GM18909 (cell line): ENCODE measurements at regions not wholly inside any gene's neighbourhood (a gene's known extent, or its start where the extent isn't known, plus 50 kb on each side); places are given as distances from the start of the nearest gene placed in this dataset.

Experiments
- ATAC-seq: cut with Tn5 transposase; IDR thresholded peaks from one replicate; pipeline ENCODE4 v1.9.1; 2021; ENCODE audit warnings: mild to moderate bottlenecking; ENCODE audit not compliant: unreplicated experiment, poor library complexity

- ATAC-seq: no peak
Measured at GRCh38 chr2:21658269-21658668, 534.5 kb downstream of the TDRD15 start.

DNA sequence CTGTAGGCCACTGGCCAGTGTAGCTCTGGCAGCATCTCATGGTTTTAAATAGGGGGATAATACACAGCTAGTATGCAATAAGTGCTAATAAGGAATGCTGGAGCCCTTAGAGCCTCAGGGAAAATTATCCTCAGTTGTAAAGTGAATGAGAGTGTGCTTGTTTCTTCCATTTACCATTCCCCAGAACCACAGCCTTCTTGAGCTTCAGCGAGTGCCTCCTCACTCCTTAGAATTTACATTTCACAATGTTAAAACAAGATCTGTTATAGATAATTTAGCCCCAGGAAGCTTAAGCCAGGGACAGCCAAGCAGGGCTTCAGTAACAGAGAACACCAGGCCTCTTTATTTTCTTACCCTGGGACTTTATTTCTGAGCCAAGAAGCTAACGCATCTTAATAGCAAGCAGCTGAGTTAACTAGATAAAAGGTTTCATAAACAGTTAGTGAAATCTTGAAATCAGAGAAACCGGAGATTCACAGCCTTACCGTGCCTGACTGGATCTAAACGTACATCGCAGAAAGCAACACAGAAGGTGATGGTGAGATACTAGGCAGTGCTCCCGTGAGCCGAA lies 535.2 kb downstream of the TDRD15 start:
- no peak for ATAC-seq

DNA sequence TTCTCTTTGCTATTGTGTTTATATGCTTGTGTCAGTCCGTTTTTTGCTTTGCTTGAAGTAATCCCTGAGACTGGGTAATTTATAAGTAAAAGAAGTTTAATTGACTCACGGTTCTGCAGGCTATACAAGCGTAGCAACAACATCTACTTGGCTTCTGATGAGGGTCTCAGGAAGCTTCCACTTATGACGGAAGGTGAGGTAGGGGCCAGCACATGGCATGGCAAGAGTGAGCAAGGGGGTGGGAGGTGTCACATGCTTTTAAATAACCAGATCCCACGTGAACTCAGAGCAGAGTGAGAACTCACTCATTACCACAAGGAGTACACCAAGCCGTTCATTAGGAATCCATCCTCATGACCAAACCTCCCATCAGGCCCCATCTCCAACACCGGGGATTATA lies 540.3 kb downstream of the TDRD15 start:
- ATAC-seq: no peak

DNA sequence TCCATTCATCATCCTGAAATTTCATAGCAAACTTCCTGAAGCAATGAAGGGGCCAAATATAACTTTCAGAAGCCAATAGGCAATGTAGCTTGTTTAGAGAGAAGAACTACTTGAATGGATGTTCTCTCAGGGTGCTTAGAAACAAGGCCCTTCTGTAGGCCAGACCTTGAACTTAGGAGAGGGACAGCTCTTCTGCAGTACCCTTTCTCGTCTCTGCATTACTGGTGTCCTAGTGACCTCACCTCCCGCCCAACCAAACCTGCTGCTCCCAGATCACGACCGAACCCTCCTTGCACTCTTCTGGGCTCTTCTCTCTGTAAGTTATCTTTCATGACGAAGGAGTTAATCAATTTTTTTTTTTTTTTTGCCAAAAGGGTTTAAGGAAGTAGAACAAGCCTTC lies 543.9 kb downstream of the TDRD15 start:
- no peak for ATAC-seq

GRCh38 chr2:21668078-21668710 lies 544.4 kb downstream of the TDRD15 start:
- ATAC-seq: no peak

DNA sequence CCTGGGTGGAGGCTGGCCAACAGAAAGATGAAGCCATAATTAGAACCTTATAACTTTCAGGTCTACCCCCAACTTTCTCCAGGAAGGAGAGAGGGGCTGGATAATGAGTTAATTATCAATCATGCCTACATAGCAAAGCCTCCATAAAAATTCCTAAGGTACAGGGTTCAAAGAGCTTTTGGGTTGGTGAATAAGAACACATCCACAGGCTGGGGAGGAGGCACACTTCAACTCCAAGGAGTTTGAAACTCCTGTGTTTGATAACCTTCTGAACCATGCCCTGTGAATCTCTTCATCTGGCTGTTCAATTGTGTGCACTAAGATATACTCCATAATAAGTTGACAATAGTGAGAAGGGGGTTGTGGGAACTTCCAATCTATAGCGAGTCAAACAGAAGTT lies 552.3 kb downstream of the TDRD15 start:
- ATAC-seq: no peak

DNA sequence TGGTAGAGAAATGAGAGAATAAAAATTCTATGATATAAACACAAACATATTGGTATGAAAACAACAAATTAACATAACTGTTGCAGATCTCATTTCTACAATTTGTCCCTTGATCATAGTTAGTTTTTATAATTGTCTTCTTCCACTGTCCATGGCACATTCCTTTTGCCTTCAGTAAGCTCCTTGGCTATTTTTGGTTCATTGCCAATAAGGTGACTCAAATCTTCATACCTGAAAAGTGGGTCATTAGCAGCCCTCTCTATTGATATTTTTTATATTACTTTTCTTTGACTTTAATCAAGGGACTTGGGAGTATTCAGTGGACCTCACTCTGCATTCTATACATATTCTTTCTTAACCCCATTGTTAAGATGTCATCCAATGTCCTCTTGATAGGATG lies 552.9 kb downstream of the TDRD15 start:
- no peak for ATAC-seq

- no peak for ATAC-seq
Measured at GRCh38 chr2:21683838-21684237, 560.1 kb downstream of the TDRD15 start.

DNA sequence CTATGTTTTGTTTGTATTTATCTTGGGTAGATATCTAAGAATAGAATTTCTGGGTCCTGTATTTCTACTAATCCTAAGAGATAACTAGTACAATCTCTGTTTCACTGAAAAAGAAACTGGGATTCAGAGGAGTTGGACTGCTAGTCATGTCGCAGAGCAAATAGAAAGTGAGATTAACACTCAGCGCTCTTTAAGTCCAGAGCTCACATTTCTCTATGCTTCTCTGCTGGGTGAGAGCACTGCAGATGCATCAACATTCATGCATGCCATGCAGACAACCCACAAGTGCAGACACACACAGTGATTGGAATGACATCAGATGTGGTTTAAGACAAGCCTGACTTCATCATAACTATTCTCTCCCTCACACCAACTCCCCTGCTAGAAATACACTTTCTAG lies 563.8 kb downstream of the TDRD15 start:
- ATAC-seq: no peak

DNA sequence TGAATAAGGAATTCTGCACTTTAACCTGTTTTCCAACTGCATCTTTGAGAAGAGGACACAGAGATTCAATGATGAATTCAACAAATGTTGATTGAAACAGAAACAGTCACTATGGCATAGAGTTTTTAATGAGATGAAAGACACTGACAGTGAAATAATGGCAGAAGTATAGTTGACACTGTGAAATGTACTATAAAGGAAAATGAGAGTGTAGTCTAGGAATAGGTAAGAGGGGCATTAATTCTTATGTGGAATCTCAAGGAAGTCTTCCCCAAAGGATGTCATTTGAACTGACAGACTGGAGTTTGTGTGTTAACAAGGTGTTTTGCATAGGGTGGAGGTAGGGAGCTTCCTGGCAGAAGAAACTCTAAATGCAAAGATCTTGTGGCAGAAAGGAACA lies 566.2 kb downstream of the TDRD15 start:
- ATAC-seq: no peak

GRCh38 chr2:21693081-21693480 lies 569.3 kb downstream of the TDRD15 start:
- no peak for ATAC-seq

DNA sequence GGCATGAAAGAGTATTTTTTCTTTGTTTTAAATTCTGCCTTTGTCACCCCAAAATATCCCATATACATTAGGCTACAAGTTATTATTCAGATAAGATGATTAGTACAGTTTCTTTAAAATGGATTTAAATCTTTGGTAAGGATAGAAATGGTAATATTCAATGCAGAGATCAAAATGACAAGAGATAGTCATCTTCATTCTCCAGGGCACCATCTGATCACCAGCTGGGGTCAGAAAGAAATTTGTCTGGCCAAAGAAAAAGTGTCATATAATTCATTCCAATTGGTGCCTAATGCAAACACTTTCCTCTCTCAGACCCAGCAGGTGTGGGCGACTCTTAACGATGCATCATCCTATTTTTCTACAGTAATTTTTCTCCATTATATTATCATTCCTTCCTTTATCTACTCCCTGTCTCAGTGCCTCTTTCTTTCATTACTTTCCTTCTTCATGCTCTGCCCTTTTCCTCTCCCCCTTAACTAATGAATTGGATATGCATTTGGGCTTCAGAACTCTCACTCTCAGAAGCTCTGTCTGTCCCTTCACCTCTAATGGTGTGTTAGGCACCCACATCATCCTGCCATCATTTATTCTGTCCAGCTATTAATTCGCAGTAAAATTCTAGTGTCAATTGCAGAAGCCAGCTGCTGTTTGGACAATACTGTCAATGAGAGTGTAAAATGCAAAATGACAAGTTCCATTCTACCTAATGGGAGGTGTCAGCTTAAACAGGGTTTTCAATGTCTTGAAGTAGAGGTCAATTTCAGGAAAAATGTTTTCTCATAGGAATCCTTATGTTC lies 570.5 kb downstream of the TDRD15 start:
- no peak for ATAC-seq

- ATAC-seq: no peak
Measured at GRCh38 chr2:21696900-21697299, 573.1 kb downstream of the TDRD15 start.

DNA sequence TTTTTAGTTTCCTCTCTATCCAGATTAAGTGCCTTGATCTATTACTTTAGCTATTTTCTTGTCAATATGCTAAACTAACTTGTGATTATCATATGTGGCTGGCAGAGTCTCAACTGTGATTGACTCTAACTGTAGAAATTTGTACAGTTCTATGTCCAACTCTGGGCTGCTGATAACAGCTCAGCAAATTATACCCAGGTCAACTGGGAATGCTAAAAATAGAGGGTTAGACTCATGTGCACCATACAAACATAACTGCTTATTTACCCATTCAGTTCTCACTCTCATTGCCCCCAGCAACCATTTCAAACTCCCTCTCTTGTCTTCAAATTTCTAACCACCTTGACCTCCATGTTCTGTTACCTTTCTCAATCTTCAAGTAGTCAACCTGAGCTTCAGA lies 576.9 kb downstream of the TDRD15 start:
- no peak for ATAC-seq

GRCh38 chr2:21710031-21710430 lies 586.3 kb downstream of the TDRD15 start:
- no peak for ATAC-seq

DNA sequence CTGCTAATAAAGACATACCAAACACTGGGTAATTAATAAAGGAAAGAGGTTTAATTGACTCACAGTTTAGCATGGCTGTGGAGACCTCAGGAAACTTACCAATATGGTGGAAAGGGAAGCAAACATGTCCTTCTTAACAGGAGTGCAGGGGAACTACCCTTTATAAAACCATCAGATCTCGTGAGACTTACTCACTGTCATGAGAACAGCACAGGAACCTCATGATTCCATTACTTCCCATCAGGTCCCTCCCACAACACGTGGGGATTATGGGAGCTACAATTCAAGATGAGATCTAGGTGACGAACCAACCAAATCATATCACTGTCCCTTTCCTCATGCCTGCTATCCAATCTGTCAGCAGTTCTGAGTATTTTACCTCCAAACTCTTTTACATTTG lies 586.7 kb downstream of the TDRD15 start:
- no peak for ATAC-seq

DNA sequence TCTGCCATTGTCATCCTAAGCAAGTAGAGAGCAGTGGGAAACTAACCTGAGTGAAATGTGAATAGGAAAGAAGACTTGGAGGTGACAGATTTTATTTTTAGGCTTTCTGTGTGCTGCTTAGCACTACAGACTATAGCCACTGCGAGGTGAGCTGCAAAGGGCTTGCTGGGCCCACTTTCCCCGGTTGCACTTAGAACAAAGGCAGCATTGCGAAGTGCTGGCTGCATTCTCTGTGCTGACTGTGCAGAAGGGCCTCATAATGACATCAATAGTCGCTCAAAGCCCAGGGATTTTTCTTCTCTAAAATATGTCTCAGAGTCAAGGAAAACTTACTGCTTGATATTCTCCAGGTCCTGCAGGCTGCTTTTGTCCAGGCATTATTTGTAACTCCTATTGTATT lies 592.1 kb downstream of the TDRD15 start:
- ATAC-seq: no peak

GRCh38 chr2:21727101-21727500 lies 603.3 kb downstream of the TDRD15 start:
- no peak for ATAC-seq

- ATAC-seq: no peak
Measured at GRCh38 chr2:21728133-21728532, 604.4 kb downstream of the TDRD15 start.

DNA sequence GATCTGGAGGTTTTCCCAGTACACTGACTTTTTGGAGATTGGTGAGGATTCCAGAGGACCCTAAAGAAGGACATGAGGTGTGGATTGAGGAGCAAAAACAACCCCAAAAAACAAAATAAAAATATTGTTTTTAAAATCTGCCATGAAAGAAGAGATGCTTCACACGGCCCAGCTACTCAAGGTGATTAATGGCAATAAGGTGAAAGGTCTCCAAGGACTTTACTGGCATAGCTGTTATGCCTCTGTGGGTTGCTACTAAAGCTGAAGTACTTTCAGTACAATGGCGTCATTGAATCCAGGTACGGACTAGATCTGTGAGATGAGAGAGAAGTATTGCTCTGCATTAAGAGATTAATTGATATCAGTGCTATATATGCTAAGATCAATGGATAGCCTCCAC lies 606.4 kb downstream of the TDRD15 start:
- no peak for ATAC-seq

GRCh38 chr2:21740484-21740883 lies 616.7 kb downstream of the TDRD15 start:
- ATAC-seq: no peak

DNA sequence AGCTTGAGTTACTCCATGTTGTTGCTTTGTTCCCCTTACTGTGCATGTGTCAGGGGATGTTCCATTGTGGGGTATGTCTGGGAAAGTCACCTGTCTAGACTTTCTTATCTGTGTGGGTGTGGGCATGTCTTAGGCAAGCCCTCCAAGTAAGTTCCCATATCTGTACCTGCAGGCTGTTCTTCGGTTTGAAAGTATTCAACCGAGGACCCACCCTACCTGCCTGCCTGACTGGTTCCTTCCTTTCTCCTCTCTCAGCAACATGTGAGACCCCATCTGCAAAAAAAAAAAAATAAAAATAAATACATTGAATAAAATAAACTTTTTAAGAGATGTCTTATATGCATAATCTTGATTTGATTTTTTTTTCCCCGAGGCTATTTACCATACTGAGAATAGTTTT lies 622.7 kb downstream of the TDRD15 start:
- ATAC-seq: no peak
